Neural progenitor cell (in vitro differentiated cells): ENCODE measurements at regions not wholly inside any gene's neighbourhood (a gene's known extent, or its start where the extent isn't known, plus 50 kb on each side); places are given as distances from the start of the nearest gene placed in this dataset.

Experiments used
- DNase-seq: peaks from one replicate; pipeline ENCODE4 v3.0.0-alpha.2; 2016; ENCODE audit warnings: low spot score
- H2AFZ ChIP-seq: fragments of 200-600 bp; sonication (generic); replicated peaks from 2 replicates; pipeline ENCODE4 v1.6.1; 2016; ENCODE audit warnings: antibody characterized with exemption
- H3F3A ChIP-seq: fragments of 200-600 bp; sonication (generic); 2 replicates; pipeline ENCODE4 v1.6.1; 2016; ENCODE audit warnings: antibody characterized with exemption, low read depth
- H3K27ac ChIP-seq: fragments of 200-600 bp; sonication (generic); 2 replicates; pipeline ENCODE4 v1.5.1; 2016; ENCODE audit warnings: mild to moderate bottlenecking
- H3K27me3 ChIP-seq: fragments of 200-600 bp; sonication (generic); 2 replicates; pipeline ENCODE4 v1.6.1; 2016; ENCODE audit warnings: mild to moderate bottlenecking, moderate library complexity
- H3K36me3 ChIP-seq: fragments of 200-600 bp; sonication (generic); 2 replicates; pipeline ENCODE4 v1.5.1; 2016
- H3K4me1 ChIP-seq: fragments of 200-600 bp; sonication (generic); 2 replicates; pipeline ENCODE4 v1.6.1; 2016; ENCODE audit warnings: mixed run types
- H3K4me2 ChIP-seq: fragments of 200-600 bp; sonication (generic); 2 replicates; pipeline ENCODE4 v1.6.1; 2016
- H3K4me3 ChIP-seq: fragments of 200-600 bp; sonication (generic); 2 replicates; pipeline ENCODE4 v1.5.1; 2016
- H3K79me2 ChIP-seq: fragments of 200-600 bp; sonication (generic); 2 replicates; pipeline ENCODE4 v1.6.1; 2016; ENCODE audit warnings: low read depth
- H3K9ac ChIP-seq: fragments of 200-600 bp; sonication (generic); 2 replicates; pipeline ENCODE4 v1.6.1; 2016
- H3K9me3 ChIP-seq: fragments of 200-600 bp; sonication (generic); 2 replicates; pipeline ENCODE4 v1.5.1; 2016; ENCODE audit warnings: low read depth
- H4K20me1 ChIP-seq: fragments of 200-600 bp; sonication (generic); 2 replicates; pipeline ENCODE4 v1.6.1; 2016; ENCODE audit warnings: low read depth
- H3K27ac Mint-ChIP-seq: 3 replicates; pipeline ENCODE4 v1.8.0; 2021; ENCODE audit warnings: mixed read lengths
- H3K27me3 Mint-ChIP-seq: 2 replicates; pipeline ENCODE4 v1.8.0; 2022; ENCODE audit warnings: low read depth, mild to moderate bottlenecking, inconsistent platforms, moderate library complexity, mixed read lengths; ENCODE audit not compliant: insufficient read depth
- H3K36me3 Mint-ChIP-seq: 3 replicates; pipeline ENCODE4 v1.8.0; 2021; ENCODE audit warnings: mixed read lengths
- H3K4me1 Mint-ChIP-seq: 3 replicates; pipeline ENCODE4 v1.8.0; 2021; ENCODE audit warnings: mixed read lengths
- H3K4me3 Mint-ChIP-seq: 3 replicates; pipeline ENCODE4 v1.8.0; 2021; ENCODE audit warnings: mild to moderate bottlenecking, moderate library complexity, mixed read lengths
- H3K9me3 Mint-ChIP-seq: 3 replicates; pipeline ENCODE4 v1.8.0; 2020; ENCODE audit warnings: mixed read lengths
- CTCF ChIP-seq: fragments of 200-600 bp; sonication (generic); IDR thresholded peaks from 2 replicates; pipeline ENCODE4 v1.5.1; 2017; ENCODE audit warnings: antibody characterized with exemption, mild to moderate bottlenecking
- EZH2 ChIP-seq: fragments of 200-600 bp; sonication (generic); IDR thresholded peaks from 2 replicates; pipeline ENCODE4 v1.6.1; 2017; ENCODE audit warnings: antibody characterized with exemption, mild to moderate bottlenecking, moderate library complexity
- EZH2phosphoT487 ChIP-seq: fragments of 200-600 bp; sonication (generic); IDR thresholded peaks from 2 replicates; pipeline ENCODE4 v1.6.1; 2017; ENCODE audit warnings: antibody characterized with exemption

DNA sequence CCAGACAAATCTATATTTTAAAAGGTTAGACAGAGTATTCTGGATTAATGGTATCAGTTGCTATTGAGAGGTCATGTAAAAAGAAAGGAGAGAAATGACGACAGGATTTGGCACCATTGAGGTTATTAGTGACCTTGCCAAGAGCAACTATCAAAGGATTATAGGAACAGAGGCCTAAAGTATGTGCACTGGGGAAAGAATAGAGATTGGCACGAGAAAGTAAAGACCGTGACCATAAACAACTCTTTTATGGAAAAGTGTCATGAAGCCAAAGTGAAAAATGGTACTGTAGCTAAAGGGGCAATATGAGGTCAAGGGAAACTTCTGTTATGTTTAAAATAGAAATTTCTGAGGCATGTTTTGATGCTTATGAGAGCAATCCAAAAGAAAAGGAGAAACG, 115.2 kb upstream of the KIF2B start:
- H3K79me2 ChIP-seq, result no peaks in the 10 kb centered on the region
- no peaks in the 10 kb centered on the region for H4K20me1 ChIP-seq
- Mint-ChIP-seq H3K9me3 (no peaks in the 10 kb centered on the region), H3K27ac (no peak overlapping the region), H3K4me3 (no peak overlapping the region), H3K36me3 (no peaks in the 10 kb centered on the region), H3K4me1 (no peaks in the 10 kb centered on the region), H3K27me3 (no peaks in the 10 kb centered on the region)
- H3K4me3 ChIP-seq, result no peak overlapping the region
- H3K27me3 ChIP-seq, result no peaks in the 10 kb centered on the region
- no peaks in the 10 kb centered on the region for H3K36me3 ChIP-seq
- H3K27ac ChIP-seq, result no peak overlapping the region
- no peak overlapping the region for H2AFZ ChIP-seq
- H3K9me3 ChIP-seq, result no peaks in the 10 kb centered on the region
- TF ChIP-seq EZH2, result no peak
- no peak overlapping the region for H3K4me2 ChIP-seq
- DNase-seq, result no peak
- no peaks in the 10 kb centered on the region for H3K4me1 ChIP-seq
- H3K9ac ChIP-seq, result no peak overlapping the region
- H3F3A ChIP-seq, result no peaks in the 10 kb centered on the region

GRCh38 chr17:53696286-53696685, 126.4 kb upstream of the KIF2B start:
- no peak for DNase-seq
- TF ChIP-seq CTCF, result no peak
- no peak for TF ChIP-seq EZH2
- no peak for TF ChIP-seq EZH2phosphoT487
- H3K36me3 ChIP-seq, result no peaks in the 10 kb centered on the region
- H4K20me1 ChIP-seq, result no peaks in the 10 kb centered on the region
- Mint-ChIP-seq H3K27me3 (no peaks in the 10 kb centered on the region), H3K4me3 (no peak overlapping the region), H3K36me3 (no peaks in the 10 kb centered on the region), H3K4me1 (no peaks in the 10 kb centered on the region), H3K9me3 (no peaks in the 10 kb centered on the region), H3K27ac (no peak overlapping the region)
- no peaks in the 10 kb centered on the region for H3K27me3 ChIP-seq
- no peak overlapping the region for H3K9ac ChIP-seq
- no peak overlapping the region for H3K27ac ChIP-seq
- no peak overlapping the region for H2AFZ ChIP-seq
- no peaks in the 10 kb centered on the region for H3F3A ChIP-seq
- no peaks in the 10 kb centered on the region for H3K9me3 ChIP-seq
- H3K4me2 ChIP-seq, result no peak overlapping the region
- H3K4me1 ChIP-seq, result no peaks in the 10 kb centered on the region
- H3K4me3 ChIP-seq, result no peak overlapping the region
- H3K79me2 ChIP-seq, result no peaks in the 10 kb centered on the region

DNA sequence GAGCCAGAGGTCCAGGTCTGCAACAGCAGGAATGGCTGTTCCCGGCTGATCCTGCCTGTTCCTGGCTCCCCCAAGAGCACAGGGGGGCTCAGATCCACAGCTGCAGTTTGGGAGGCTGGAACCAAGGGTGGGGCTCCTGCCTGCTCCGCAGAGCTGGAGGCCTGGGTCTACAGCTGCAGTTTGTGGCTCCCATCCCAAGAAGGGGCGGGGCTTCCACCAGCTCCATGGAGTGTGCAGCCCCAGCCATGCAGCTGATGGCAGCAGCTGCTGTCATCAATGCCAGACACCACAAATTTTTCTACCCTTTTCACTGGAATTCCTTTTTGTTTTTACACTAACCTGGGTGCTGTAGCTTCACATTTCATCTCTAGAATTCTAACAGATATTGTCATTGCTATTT, 135.4 kb upstream of the KIF2B start:
- H3K9me3 ChIP-seq, result no peaks in the 10 kb centered on the region
- no peaks in the 10 kb centered on the region for H3K27me3 Mint-ChIP-seq
- TF ChIP-seq EZH2 (no peak), CTCF (no peak), EZH2phosphoT487 (no peak)
- no peaks in the 10 kb centered on the region for H3K4me1 ChIP-seq
- H2AFZ ChIP-seq, result no peak overlapping the region
- no peaks in the 10 kb centered on the region for H3K27me3 ChIP-seq
- no peak overlapping the region for H3K9ac ChIP-seq
- H3K4me1 Mint-ChIP-seq, result no peaks in the 10 kb centered on the region
- peak; percentile 5 for DNase-seq
- no peaks in the 10 kb centered on the region for H3K36me3 Mint-ChIP-seq
- H4K20me1 ChIP-seq, result no peaks in the 10 kb centered on the region
- H3K27ac ChIP-seq, result no peak overlapping the region
- no peak overlapping the region for H3K4me2 ChIP-seq
- no peak overlapping the region for H3K27ac Mint-ChIP-seq
- H3K4me3 Mint-ChIP-seq, result no peak overlapping the region
- H3K36me3 ChIP-seq, result no peaks in the 10 kb centered on the region
- no peak overlapping the region for H3K4me3 ChIP-seq
- no peaks in the 10 kb centered on the region for H3F3A ChIP-seq
- no peaks in the 10 kb centered on the region for H3K9me3 Mint-ChIP-seq
- no peaks in the 10 kb centered on the region for H3K79me2 ChIP-seq

DNA sequence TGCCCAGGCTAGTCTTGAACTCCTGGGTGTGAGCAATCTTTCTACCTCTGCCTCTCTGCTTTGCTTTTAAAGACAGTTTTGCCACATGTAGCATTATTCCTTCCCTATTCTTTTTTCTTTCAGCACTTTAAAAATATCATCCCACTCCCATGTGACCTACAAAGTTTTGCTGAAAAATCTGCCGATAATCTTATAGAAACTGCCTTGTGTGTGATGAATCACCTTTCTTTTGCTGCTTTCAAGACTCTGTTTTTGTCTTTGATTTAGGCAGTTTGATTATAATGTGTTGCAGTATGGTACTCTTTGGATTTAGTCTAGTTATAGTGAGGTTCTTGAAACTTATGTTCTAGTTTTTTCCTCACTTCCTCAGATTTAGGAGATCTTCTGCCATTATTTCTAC, 142.0 kb upstream of the KIF2B start:
- Mint-ChIP-seq H3K27me3 (no peaks in the 10 kb centered on the region), H3K4me1 (no peaks in the 10 kb centered on the region), H3K36me3 (peaks cover 1% of the 10 kb centered on the region), H3K27ac (no peak overlapping the region), H3K9me3 (peaks cover 8% of the 10 kb centered on the region), H3K4me3 (no peak overlapping the region)
- no peak overlapping the region for H3K9ac ChIP-seq
- TF ChIP-seq CTCF, result no peak
- no peak for TF ChIP-seq EZH2phosphoT487
- TF ChIP-seq EZH2, result no peak
- no peaks in the 10 kb centered on the region for H3K9me3 ChIP-seq
- no peak overlapping the region for H3K4me2 ChIP-seq
- H3K4me3 ChIP-seq, result no peak overlapping the region
- no peak for DNase-seq
- H3K4me1 ChIP-seq, result no peaks in the 10 kb centered on the region
- H2AFZ ChIP-seq, result no peak overlapping the region
- H3F3A ChIP-seq, result no peaks in the 10 kb centered on the region
- no peaks in the 10 kb centered on the region for H3K27me3 ChIP-seq
- H3K27ac ChIP-seq, result no peak overlapping the region
- no peaks in the 10 kb centered on the region for H3K36me3 ChIP-seq
- no peaks in the 10 kb centered on the region for H4K20me1 ChIP-seq
- H3K79me2 ChIP-seq, result no peaks in the 10 kb centered on the region
